Nephron progenitor cell (in vitro differentiated cells): ENCODE measurements at regions not wholly inside any gene's neighbourhood (a gene's known extent, or its start where the extent isn't known, plus 50 kb on each side); places are given as distances from the start of the nearest gene placed in this dataset.

Experiments
- DNase-seq: peaks from one replicate; pipeline ENCODE4 v3.0.0; 2021
- H3K27ac Mint-ChIP-seq: 2 replicates; pipeline ENCODE4 v1.8.0; 2021; ENCODE audit warnings: mild to moderate bottlenecking, moderate library complexity, mixed read lengths
- H3K27me3 Mint-ChIP-seq: 2 replicates; pipeline ENCODE4 v1.8.0; 2021; ENCODE audit warnings: mild to moderate bottlenecking, low read depth, mixed read lengths; ENCODE audit not compliant: poor library complexity
- H3K36me3 Mint-ChIP-seq: 2 replicates; pipeline ENCODE4 v1.8.0; 2021; ENCODE audit warnings: low read depth, mixed read lengths
- H3K4me1 Mint-ChIP-seq: 2 replicates; pipeline ENCODE4 v1.8.0; 2021; ENCODE audit warnings: mixed read lengths
- H3K4me3 Mint-ChIP-seq: 2 replicates; pipeline ENCODE4 v1.8.0; 2021; ENCODE audit warnings: mild to moderate bottlenecking, moderate library complexity, mixed read lengths
- H3K9me3 Mint-ChIP-seq: 2 replicates; pipeline ENCODE4 v1.8.0; 2021; ENCODE audit warnings: mild to moderate bottlenecking, moderate library complexity, mixed read lengths
- TF ChIP-seq, protein P1 (sequence below): fragments of 200-600 bp; sonication (generic); IDR thresholded peaks from 2 replicates; pipeline ENCODE4 v1.5.0; 2021; ENCODE audit warnings: antibody characterized with exemption

DNA sequence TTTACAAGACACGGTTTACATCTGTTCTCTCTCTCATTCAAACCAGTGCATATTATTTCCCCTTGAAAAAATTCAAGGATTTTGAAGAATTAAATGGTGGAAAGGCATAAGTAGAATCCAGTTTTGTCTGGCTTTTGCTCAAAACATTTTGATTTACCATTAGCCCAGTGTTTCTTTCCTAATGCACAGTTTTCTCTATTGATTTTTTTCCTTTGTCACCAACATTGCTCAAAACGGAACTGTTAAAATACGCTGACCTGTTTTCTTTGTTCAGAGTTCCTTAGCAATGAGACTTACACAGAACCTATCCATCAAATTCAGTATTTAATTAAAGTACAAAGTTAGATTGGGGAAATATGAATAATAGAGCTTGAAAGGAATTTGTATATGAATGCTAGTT is 162.4 kb downstream of the S1PR1 start:
- no peak for DNase-seq
- H3K27ac Mint-ChIP-seq = no peak overlapping the region
- H3K9me3 Mint-ChIP-seq = no peaks in the 10 kb centered on the region
- H3K36me3 Mint-ChIP-seq = no peaks in the 10 kb centered on the region
- H3K27me3 Mint-ChIP-seq = peaks cover 8% of the 10 kb centered on the region
- TF ChIP-seq, protein P1, sequence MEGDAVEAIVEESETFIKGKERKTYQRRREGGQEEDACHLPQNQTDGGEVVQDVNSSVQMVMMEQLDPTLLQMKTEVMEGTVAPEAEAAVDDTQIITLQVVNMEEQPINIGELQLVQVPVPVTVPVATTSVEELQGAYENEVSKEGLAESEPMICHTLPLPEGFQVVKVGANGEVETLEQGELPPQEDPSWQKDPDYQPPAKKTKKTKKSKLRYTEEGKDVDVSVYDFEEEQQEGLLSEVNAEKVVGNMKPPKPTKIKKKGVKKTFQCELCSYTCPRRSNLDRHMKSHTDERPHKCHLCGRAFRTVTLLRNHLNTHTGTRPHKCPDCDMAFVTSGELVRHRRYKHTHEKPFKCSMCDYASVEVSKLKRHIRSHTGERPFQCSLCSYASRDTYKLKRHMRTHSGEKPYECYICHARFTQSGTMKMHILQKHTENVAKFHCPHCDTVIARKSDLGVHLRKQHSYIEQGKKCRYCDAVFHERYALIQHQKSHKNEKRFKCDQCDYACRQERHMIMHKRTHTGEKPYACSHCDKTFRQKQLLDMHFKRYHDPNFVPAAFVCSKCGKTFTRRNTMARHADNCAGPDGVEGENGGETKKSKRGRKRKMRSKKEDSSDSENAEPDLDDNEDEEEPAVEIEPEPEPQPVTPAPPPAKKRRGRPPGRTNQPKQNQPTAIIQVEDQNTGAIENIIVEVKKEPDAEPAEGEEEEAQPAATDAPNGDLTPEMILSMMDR = no peak
- no peak overlapping the region for H3K4me3 Mint-ChIP-seq
- peaks cover 1% of the 10 kb centered on the region for H3K4me1 Mint-ChIP-seq

DNA sequence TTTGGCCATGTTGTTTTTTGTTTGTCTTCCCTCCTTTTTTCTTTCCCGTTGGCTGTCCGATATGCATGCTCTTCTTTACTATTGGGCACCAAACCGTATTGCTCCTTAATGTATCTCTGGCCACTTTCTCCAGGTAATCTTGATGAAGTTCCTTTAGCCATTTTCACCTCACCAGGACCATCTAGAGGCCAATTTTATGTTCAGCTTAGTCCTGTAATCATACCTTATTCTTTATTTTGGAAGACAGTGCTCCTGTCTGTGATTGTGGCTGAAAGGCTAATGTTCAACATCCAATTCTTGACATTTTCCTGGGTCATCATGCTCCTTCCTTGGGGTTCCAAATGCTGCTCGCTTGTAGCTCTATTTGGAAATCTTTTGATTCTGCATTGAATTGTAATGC is 169.5 kb downstream of the S1PR1 start:
- H3K9me3 Mint-ChIP-seq = peaks cover 8% of the 10 kb centered on the region
- peaks cover under 1% of the 10 kb centered on the region for H3K27me3 Mint-ChIP-seq
- peaks cover under 1% of the 10 kb centered on the region for H3K36me3 Mint-ChIP-seq
- TF ChIP-seq, protein P1 = no peak
- DNase-seq = no peak
- no peak overlapping the region for H3K4me3 Mint-ChIP-seq
- H3K4me1 Mint-ChIP-seq = peaks cover 64% of the 10 kb centered on the region
- H3K27ac Mint-ChIP-seq = no peak overlapping the region

DNA sequence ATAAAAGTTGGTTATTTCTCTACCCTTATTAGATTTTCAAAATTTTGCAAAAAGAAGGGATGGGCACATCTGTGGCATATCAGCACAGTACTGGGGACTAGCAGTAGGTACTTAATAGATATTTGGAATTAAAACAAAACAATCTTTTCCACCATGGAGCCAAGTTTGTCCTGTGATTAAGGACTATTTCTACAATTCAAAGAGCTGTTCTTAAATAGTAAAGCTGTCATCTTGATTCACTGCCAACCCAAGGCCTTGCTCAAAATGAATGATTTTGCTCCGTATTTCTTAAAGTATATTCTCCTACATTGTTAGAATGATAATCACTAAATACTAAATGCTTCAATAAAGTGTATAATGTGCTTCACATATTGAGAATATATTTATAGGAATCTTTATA is 169.9 kb downstream of the S1PR1 start:
- TF ChIP-seq, protein P1 = no peak
- H3K27me3 Mint-ChIP-seq = no peaks in the 10 kb centered on the region
- no peak for DNase-seq
- peaks cover 5% of the 10 kb centered on the region for H3K36me3 Mint-ChIP-seq
- peaks cover 65% of the 10 kb centered on the region for H3K4me1 Mint-ChIP-seq
- H3K9me3 Mint-ChIP-seq = peaks cover 12% of the 10 kb centered on the region
- no peak overlapping the region for H3K4me3 Mint-ChIP-seq
- H3K27ac Mint-ChIP-seq = no peak overlapping the region

DNA sequence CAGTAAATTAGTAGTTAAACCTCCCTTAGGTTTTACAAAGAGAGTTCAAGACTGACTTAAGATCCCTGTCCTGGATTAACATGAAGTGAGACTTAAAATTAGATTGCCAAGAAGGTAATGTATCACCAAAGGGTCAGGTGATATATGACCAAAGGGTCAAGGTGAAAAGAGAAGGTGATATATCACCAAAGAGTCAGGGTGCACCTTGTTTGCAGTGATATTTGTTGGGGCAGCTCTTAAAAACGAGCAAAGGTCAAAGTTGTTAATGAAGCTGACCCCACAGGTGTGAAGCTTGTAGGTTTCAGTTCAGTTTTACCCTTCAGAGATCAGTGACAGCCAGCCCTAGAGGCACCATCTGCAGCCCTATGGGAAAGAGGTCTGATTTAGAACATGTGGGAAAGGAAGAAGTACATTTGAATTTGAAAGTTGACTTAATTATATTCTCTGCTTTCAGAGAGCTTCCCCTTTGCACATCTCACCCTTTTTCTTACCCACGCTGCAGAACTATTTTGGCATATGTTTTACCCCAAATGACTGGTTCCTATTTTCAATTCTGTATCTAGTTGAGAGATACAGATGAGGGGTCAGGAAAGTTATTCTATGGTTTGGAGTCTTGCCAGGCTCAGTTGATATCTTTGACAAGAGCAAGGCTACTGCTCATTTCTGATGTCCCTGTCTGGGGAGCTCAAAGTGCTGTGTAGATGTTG is 170.8 kb downstream of the S1PR1 start:
- Mint-ChIP-seq H3K27ac (peak overlapping the region; percentile 84), H3K36me3 (peaks cover 7% of the 10 kb centered on the region), H3K4me3 (peak overlapping the region; percentile 28), H3K27me3 (no peaks in the 10 kb centered on the region), H3K4me1 (peaks cover 65% of the 10 kb centered on the region), H3K9me3 (peaks cover 17% of the 10 kb centered on the region)
- DNase-seq = no peak
- TF ChIP-seq, protein P1 = no peak

DNA sequence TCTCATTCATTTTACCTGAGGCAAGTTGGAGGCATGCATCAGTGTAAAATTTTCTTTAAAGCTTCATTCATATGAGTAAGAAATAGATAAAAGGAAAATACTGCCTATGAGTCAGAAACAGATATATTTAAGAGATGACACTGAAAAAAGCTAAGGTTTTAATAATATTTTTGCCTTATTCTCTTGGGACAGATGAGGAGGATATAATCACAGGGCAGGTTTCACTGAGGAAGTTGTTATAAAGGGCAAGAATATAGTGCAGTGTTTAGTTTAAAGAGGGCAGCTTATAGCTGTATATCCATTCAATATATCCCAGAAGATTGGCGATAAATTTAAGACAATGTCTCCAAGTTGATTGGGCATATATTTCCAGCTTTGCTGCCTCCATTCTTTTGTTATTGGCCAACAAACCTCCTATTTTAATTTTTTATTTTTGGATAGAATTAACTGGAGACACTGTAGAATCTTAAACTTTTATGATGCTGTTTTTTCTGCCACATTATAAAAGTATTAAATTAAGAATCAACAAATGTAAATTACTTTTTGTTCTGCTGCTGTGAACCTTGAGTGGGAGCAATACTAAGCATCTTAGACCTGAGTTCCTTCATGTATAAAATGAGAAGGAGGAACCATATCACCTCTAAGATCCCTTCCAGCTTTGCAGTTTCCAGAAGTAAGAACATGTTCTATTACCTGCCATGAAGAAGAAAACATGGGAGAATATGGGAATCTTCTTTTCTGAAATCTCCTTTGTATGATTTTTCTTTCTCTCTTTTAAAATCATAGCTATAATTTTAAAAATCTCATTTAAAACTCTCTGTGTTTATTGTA is 171.6 kb downstream of the S1PR1 start:
- H3K27me3 Mint-ChIP-seq = no peaks in the 10 kb centered on the region
- DNase-seq = no peak

More for the DNA sequence above, 171.6 kb downstream of the S1PR1 start:
- H3K9me3 Mint-ChIP-seq = peaks cover 25% of the 10 kb centered on the region
- TF ChIP-seq, protein P1 = no peak
- peaks cover 7% of the 10 kb centered on the region for H3K36me3 Mint-ChIP-seq
- H3K4me3 Mint-ChIP-seq = no peak overlapping the region
- H3K27ac Mint-ChIP-seq = peak overlapping the region; percentile 12
- H3K4me1 Mint-ChIP-seq = peaks cover 65% of the 10 kb centered on the region
